NCI-H2081 (cell line): ENCODE measurements at regions not wholly inside any gene's neighbourhood (a gene's known extent, or its start where the extent isn't known, plus 50 kb on each side); places are given as distances from the start of the nearest gene placed in this dataset.
A peak's percentile ranks its signal among the peaks of the same experiment; 100 is the strongest.
"Not testable (repeated sequence)": the region's sequence is repeated elsewhere in the genome, so short reads cannot be mapped to it uniquely, and the experiment has no call there.

Experiments used
- DNase-seq, 2 experiments: peaks; one replicate each; lab custom pipeline; 2025; lab: John Stamatoyannopoulos, UW

DNA sequence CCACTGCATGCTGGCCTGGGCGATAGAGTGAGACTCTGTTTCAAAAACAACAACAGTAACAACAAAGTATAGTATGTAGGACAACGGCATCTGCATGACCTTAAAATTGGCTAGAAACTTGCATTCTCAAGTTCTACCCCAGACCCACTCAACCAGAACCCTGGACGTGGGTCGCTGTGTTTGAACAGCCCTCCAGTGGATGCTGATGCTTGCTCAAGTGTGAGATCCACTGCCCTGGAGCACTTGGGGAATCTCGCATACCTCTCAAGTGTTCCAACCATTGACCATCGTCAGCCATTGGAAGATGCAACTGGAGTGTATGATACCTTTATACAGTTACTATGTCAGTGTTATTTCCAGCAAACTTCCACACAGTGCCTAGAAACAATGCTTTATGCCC, 435.9 kb downstream of the DCDC2C start:
- DNase-seq: no peak

DNA sequence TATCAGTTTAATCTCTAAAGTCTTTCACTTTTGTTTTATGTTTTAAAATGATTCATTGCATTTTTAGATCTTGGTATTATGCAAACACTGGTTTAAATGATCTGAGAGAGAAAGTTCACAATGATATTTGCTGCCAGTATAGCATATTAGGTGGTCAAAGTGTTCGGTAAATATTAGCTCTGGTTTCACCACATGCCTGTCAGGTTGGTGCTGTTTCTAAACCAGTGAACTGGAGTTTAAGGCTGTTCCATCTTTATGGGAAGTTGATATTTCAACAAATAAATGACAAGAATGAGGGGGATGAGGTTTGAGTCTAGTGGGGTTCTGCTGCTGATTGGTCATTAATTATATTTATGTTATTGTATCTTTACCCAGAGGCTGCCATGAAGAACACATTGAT, 436.4 kb downstream of the DCDC2C start:
- peak; percentile 13 to 76 for DNase-seq

DNA sequence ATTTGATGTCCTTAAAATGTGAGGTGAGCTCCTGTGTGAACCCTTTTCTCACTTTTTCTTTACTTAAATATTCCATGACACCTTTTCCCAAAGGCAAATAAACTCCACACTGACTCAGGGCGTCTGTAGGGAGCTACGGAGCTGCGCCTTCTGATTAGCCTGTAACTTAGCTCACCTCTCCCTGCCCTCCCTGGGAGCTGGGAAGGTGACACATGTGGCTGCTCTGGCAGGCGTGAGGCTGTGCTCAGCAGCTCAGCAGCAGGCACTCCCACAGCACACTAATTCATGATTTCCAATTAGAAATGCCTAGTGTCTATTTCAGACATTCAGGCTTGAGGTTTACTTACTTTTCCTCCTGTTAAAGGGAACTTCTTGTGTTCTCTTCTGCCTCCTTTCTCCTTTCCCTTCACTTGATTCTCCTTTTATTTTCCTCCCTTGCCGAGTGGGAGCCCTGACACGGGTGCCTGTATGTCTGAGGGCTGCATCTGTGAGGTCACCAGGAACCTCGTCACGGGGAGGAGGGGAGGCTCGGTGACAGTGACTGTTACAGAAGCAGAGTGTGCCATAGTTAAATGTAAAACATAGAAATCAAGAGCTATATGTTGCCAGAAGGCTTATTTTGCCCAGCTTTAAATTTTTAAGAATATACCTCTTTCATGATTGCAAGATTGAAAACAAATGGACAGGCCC, 437.1 kb downstream of the DCDC2C start:
- peak; percentile 36 to 88 for DNase-seq

DNA sequence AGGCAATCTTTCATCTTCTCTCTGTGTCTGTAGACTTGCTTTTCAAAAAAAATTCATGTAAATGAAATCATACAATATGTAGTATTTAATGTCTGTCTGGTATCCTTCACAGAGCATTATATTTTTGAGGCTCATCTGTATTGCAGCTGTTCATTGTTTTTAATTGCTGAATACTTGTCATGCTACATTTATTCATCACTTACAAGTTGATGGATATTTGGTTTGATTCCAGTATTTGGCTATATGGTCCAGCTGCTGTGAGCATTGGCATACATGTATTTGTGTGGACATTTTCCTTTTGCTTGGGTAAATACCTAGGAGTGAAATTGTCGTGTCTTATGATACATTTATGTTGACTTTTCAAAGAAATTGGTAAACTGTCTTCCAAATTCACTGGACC, 441.4 kb downstream of the DCDC2C start:
- peak in 1 of 2 experiments; percentile 63 for DNase-seq

DNA sequence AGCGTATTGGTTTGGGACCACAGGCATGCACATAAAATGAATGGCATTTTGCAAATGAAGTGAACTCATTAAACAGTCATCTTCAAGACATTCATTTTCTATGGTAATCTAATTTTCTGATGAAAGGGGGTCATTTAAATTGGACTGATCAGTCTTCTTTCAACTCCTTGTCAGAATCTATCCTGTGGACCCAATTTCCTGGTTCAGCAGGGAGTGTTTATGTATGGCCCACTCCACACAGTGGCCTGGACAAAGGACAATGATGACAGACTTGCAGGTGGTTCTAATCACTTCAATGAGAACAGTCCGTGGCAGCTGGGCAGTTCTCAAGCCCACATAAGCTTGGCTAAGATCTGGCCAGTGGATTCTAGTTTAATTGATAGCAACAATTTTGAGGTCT, 448.1 kb downstream of the DCDC2C start:
- no peak for DNase-seq

DNA sequence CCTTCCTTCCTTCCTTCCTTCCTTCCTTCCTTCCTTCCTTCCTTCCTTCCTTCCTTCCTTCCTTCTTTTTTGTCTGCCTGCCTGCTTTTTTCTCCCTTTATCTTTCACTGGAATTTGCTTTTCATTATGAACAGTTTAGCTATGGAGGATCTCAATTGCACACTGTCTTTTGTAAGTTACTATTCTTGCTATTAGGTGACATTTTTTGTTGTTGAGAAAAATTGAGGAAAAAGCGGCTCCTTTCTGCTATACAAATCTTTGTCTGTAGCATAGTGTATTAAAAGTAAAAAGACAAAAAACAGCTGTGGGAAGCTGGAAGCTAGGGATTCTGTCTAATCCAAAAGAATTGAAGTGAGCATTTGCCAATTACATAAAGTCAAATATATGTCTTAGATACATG, 448.7 kb downstream of the DCDC2C start:
- DNase-seq: no peak

DNA sequence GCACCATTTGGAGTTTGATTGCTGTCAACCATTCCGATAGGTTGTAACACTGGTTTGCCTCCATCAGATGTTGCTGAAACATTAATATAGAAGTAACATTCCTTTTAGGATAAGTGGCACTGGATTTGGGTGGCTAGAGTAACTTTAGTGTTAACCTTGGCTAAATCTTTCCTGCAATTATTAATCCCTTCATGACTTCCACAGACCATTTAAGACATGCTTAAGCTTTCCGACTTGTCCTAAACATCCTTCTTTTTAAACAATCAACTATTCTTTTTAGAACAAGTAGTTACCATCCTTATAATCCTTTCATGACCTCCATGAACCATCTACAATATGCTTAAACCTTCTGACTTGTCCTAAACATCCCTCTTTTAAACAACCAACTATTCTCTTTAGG, 465.5 kb downstream of the DCDC2C start:
- peak in 1 of 2 experiments; percentile 15 for DNase-seq

DNA sequence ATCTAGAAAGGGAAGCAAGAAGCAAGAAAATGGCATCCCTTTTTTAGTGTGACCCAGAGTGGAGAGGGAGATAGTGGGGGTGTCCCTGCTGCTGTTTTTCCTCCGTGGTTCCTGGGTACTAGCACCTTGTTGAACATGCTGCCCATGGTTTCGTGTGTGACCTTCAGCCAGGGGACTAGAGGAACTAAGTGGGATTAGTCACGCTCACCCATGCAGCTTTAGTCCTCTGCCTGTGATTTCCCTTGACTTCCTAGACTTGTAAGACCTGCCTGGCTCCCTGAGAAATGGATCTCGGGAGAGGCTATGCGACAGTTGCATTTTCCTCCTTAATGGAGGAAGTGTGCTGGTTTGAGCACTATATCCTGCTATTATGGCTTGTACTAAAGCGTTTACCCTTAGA, 471.4 kb downstream of the DCDC2C start:
- peak in 1 of 2 experiments; percentile 16 for DNase-seq

DNA sequence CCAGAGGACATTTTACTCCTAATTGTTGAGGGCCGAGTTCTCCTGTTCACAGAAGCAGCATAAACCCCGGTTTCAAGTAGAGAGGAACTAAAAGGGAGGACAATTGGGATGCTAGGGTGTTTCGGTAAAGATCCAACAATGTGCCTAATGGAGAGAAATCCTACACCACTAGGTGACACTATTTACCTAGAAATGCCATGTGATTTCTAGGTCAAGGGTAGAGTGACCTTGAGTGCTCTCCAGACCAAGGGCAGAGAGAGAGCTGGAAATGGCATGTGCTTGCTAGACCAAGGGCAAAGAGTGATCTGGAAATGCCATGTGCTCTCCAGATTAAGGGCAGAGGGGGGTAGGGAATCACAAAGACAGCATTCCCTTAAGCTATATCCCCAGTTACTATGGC, 472.0 kb downstream of the DCDC2C start:
- no peak for DNase-seq

DNA sequence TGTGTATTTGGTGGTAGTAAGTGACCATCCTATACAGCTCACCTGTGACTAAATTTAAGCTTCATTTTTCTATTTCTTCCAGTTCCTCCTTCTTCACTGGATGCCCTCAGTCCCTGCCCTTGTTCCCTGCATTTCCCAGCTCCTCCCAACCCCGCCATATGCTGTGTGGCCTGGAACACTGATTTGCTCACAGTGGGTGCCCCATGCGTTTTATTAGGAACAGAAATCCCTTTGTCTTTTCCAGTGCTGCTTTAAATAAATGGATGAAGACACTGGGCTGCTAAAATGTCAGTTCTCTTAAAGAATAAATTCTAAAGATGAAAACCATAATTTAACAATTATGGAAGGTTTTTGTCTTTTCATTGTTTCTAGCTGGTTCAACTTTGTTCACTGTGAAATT, 477.3 kb downstream of the DCDC2C start:
- DNase-seq: no peak

DNA sequence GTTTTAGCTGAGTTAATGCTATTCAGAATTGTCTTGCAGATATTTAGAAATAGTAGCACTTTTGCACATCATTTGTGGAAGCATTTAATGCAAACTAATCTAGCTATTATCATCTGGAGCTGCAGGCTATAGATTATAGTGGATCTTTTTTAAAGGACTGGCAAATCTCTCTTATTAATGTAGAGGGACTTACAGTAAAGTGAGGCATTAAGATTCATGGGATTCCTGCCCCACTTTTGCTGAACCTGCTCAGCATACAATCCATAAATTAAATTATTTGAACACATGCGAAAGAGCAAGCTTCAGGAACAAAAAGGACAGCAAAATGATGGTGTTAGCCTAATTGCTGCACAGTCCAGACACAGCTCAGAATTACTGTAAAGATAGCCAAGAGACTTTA, 477.7 kb downstream of the DCDC2C start:
- no peak for DNase-seq

DNA sequence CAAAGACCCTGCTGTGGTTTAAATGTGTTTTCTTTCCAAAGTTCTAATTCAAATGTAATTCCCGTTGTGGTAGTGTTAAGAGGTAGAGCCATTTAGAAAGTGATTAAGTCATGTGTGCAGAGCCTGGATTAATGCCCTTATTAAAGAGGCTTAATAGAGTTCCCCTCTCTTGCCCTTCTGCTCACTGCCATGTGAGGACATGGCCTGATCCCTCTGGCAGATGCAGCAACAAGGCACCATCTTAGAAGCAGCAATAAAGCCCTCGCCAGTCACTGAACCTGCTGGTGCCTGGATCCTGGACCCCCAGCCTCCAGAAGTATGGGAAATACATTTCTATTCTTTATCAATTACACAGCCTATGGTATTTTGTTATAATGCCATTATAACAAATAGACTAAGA, 485.2 kb downstream of the DCDC2C start:
- DNase-seq: no peak

DNA sequence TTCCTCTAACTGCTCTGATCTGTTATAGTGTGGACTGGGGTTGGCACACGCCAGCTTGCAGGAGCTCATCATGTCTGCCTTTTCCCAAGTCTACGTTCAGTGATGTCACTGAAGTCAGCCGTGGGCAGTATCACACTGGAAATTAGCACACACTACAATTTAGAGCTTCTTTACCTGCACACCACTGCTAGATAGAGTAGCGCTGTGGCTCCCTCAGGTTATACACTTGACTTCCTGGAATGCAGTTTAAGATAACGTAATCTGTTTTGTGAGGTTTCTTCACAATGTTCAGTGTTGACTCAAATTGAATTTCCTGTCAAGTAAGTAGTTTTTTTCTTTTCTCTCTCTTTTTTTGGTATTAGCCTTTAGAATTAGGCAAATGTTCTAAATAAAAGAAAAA, 487.2 kb downstream of the DCDC2C start:
- DNase-seq: no peak

DNA sequence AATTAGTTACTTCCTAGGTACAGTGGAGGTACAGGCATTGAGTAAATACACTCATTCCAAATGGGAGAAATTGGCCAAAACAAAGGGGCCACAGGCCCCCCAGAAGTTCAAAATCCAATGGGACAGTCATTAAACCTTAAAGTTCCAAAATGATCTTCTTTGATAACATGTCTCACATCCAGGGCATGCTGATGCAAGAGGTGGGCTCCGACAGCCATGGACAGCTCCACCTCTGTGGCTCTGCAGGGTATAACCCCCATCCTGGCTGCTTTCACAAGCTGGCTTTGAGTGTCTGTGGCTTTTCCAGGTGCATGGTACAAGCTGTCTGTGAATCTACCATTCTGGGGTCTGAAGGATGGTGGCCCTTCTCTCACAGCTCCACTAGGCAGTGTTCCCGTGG, 488.7 kb downstream of the DCDC2C start:
- DNase-seq: no peak

DNA sequence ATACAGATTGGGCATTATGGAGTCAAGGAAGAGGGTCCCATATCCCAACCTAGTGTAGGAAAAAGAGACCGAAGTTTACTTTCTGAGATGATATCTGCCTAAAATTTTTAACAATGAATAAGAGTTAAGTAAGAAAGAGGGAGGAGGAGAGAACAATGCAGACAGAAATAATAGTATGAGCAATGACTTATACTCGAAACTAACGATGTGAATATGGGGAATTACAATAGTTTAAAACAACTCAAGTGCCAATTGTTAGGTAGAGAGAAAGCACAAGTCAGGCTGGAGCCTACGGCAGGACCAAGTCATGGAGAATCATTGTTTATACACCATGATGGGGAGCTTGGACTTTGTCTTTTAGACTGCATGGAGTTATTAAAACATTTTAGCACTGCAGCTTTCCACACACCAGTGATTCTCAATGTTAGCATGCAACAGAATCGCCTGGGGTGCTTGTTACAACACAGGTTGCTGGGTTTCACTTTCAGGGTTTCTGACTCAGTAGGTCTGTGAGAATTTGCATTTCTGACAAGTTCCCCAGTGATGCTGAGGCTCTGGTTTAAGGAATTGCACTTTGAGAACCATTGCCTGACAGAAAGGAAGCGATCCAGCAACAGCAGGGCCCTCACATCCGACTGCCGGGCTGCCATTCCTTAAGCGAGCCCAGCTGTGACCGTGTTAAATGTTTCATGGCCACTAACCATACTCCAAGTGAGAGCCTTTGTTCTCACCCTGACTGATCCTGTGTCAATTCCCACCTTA, 511.2 kb downstream of the DCDC2C start:
- DNase-seq: no peak

DNA sequence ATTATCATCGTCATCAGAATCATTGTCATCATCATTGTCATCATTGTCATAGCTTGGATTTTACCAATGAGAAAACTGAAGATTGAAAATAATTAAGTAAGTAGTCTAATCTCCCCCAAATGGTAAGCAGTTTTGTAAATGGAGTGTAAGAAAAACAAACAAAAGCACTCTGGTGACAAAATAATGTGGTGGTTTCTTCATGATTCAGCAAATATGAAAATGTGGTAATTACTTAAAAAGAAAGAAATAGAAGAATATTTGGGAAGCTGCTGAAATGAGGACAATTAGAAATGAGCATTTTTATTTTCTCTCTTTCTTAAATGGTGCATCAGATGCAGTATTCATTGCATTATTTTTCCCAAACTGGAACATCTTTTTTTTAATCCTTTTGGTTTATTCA, 514.4 kb downstream of the DCDC2C start:
- DNase-seq: no peak

DNA sequence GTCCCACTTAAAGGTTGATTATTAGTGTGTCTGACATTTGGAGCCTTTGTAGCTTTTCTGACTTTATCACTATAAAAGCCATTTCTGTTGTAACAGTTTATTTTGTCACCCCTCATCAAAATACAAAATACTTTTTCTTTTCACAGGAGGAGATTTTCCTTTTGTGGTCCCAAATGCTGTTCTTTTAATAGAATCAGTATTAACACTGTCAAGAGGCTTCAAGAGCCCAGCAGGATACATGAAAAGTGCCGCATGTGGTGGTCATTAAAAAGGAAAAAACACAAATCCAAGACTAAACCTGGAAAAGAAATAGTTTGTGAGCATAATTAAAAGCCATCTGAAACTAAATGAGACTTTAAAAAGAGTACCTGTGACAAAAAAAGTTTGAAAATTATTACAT, 515.7 kb downstream of the DCDC2C start:
- peak in 1 of 2 experiments; percentile 67 for DNase-seq

DNA sequence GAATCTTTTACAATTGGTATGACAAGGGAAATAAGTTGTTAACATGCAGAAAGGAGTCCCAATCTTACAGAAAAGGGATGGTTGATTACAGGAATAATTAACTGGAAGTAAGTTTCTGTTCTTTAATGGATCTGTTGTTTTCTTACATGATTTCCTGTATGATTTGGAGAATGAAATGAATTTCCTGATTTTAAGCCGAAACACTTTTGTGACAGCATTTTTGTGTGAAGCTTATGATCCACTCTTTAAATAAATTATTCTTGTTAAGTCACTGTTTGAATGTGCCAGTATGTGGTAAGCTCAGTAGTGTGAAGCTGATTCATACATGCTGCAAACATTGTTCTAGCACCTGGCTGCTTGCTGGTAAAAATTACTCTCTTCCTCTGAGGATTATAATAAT, 516.2 kb downstream of the DCDC2C start:
- DNase-seq: peak; percentile 33 to 86

DNA sequence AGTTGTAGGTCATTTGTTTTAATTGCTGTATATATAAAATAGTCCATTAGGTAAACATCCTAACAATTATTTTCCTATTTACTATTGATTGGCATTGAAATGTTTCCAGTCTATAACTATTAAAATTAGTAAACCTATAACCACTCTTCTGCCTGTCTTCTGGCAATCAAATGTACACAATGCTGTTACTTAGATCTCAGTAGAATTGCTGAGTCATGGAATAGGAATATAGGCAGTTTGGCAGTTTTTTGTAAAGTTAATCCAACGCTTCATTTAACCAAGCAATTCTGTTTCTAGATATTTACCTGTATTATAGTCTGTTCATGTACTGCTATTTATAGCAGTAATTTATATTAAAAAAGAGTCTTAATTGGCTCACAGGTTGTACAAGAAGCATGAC, 518.1 kb downstream of the DCDC2C start:
- DNase-seq: no peak

DNA sequence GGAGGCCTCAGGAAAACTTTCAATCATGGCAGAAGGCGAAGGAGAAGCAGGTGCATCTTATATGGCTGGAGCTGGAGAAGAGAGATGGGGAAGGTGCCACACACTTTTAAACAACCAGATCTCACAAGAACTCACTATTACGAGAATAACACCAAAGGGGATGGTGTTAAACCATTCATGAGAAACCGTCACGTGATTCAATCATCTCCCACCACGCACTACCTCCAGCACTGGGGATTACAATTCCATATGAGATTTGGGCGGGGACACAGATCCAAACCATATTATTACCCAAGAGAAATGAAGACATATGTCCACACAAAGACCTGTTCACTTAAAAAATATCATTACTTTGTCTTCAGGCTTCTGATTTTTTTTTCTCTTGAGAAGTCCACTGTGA, 518.5 kb downstream of the DCDC2C start:
- no peak for DNase-seq

DNA sequence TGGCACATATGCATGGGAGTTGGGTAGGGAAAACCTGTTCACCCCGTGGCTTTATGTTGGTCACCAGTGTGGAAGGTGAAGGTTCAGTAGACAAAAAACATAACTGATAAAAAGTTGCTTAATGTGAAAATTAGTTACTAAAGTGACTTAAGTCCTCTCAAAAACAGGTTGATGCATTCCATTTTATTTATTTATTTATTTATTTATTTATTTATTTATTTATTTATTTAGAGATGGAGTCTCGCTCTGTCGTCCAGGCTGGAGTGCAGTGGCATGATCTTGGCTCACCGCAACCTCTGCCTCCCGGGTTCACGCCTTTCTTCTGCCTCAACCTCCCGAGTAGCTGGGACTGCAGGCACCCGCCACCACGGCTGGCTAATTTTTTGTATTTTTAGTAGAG, 541.0 kb downstream of the DCDC2C start:
- DNase-seq: not testable (repeated sequence)

DNA sequence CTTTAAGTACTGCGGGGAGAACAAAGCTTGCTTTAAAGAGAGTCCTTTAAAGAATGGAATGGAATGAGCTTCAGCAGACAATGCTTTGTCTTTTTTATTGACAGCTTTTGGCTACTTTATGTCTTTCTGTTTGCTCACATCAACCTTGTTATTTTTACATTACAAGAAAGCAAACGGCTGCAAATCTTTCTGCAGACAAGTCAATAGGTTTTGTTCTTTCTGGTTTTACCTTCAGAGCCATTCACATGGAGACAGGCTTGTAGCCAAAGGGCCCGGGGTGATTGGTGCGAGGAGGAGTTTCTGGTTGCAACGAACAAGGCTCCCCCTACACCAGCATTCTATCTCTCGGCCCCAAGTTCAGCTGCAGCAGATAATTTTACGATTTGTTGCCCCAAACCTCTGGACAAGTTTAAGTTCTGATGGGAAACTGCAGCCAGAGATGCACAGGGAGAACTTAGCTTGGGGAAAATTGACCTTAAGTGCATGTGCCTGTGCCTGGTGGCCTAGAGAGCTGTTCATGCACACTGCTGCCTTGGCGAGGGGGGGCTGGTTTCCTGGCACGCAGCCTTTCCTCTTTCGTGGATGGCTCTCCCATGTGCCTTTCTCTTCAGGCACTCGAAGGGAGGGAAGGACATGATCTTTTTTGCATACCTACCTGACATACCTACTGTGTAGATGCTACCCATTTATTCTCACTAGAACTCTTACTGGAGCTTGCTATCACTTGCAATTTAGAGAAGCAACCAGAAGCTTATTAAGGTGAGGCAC, 543.2 kb downstream of the DCDC2C start:
- peak; percentile 48 to 78 for DNase-seq

DNA sequence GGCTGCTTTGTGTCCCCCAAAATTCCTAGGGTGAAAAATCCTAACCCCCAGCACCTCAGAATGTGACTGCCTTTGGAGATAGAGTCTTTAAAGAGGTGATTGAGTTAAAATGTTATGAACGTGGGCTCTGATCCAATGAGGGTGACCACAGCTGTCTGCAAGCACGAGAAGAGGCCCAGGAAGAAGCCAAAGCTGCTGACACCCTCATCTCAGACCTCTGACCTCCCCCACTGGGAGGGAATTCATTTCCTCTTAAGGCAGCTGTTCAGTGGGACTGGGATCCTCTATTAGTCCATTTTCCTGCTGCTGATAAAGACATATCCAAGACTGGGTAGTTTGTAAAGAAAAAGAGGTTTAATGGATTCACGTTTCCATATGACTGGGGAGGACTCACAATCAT, 544.4 kb downstream of the DCDC2C start:
- no peak for DNase-seq
